ENCODE measurements at regions not wholly inside any gene's neighbourhood (a gene's known extent, or its start where the extent isn't known, plus 50 kb on each side); places are given as distances from the start of the nearest gene placed in this dataset.
"Not testable (repeated sequence)": the region's sequence is repeated elsewhere in the genome, so short reads cannot be mapped to it uniquely, and the experiment has no call there.

GRCh38 chr3:82382831-82383230 lies 621.4 kb upstream of the GBE1 start:
- DNase-seq, result no peak
- Mint-ChIP-seq H3K36me3 (peaks cover 0 to 3% (median 0%) of the 10 kb centered on the region in 3 donors), H3K27me3 (ENCODE audit: low read depth in 3 of 3) (no peaks in the 10 kb centered on the region), H3K4me3 (no peak overlapping the region), H3K4me1 (no peaks in the 10 kb centered on the region), H3K9me3 (peaks cover 4 to 38% (median 17%) of the 10 kb centered on the region in 6 donors), H3K27ac (no peak overlapping the region)

GRCh38 chr3:82378392-82378791 lies 616.9 kb upstream of the GBE1 start:
- Mint-ChIP-seq H3K4me3 (no peak overlapping the region), H3K27ac (no peak overlapping the region)

GRCh38 chr3:82376883-82377282 lies 615.4 kb upstream of the GBE1 start:
- H3K27ac Mint-ChIP-seq, result no peak overlapping the region
- no peak for DNase-seq
- peaks cover 0 to 3% (median 0%) of the 10 kb centered on the region in 3 donors for H3K27me3 Mint-ChIP-seq (ENCODE audit: low read depth in 3 of 3)
- H3K4me1 Mint-ChIP-seq, result no peaks in the 10 kb centered on the region
- H3K4me3 Mint-ChIP-seq, result no peak overlapping the region
- H3K9me3 Mint-ChIP-seq, result peaks cover 11 to 53% (median 40%) of the 10 kb centered on the region in 6 donors
- H3K36me3 Mint-ChIP-seq, result peaks cover 4 to 6% (median 4%) of the 10 kb centered on the region in 3 donors

More at GRCh38 chr3:82378392-82378791, 616.9 kb upstream of the GBE1 start:
- no peak for DNase-seq
- peaks cover 0 to 3% (median 0%) of the 10 kb centered on the region in 3 donors for H3K27me3 Mint-ChIP-seq (ENCODE audit: low read depth in 3 of 3)
- H3K9me3 Mint-ChIP-seq, result peaks cover 14 to 57% (median 39%) of the 10 kb centered on the region in 6 donors
- H3K36me3 Mint-ChIP-seq, result peaks cover 4 to 6% (median 4%) of the 10 kb centered on the region in 3 donors
- H3K4me1 Mint-ChIP-seq, result no peaks in the 10 kb centered on the region

- not testable (repeated sequence) for H3K4me3 Mint-ChIP-seq; H3K36me3 Mint-ChIP-seq; H3K27me3 Mint-ChIP-seq (ENCODE audit: low read depth in 3 of 3); DNase-seq; H3K27ac Mint-ChIP-seq; H3K4me1 Mint-ChIP-seq
- H3K9me3 Mint-ChIP-seq, result peaks cover 10 to 46% (median 35%) of the 10 kb centered on the region in 6 donors
Observed at GRCh38 chr3:82373833-82374232, 612.4 kb upstream of the GBE1 start.

GRCh38 chr3:82364827-82365226 lies 603.4 kb upstream of the GBE1 start:
- DNase-seq, result no peak
- Mint-ChIP-seq H3K4me1 (no peaks in the 10 kb centered on the region), H3K9me3 (peaks cover 1 to 34% (median 8%) of the 10 kb centered on the region in 6 donors), H3K27ac (no peak overlapping the region), H3K27me3 (ENCODE audit: low read depth in 3 of 3) (peaks cover 0 to 3% (median 0%) of the 10 kb centered on the region in 3 donors), H3K36me3 (no peaks in the 10 kb centered on the region), H3K4me3 (no peak overlapping the region)

- DNase-seq, result no peak
- peaks cover 0 to 3% (median 0%) of the 10 kb centered on the region in 3 donors for H3K27me3 Mint-ChIP-seq (ENCODE audit: low read depth in 3 of 3)
- H3K9me3 Mint-ChIP-seq, result peaks cover 6 to 38% (median 9%) of the 10 kb centered on the region in 6 donors
- H3K4me1 Mint-ChIP-seq, result no peaks in the 10 kb centered on the region
- H3K4me3 Mint-ChIP-seq, result no peak overlapping the region
- no peaks in the 10 kb centered on the region for H3K36me3 Mint-ChIP-seq
- H3K27ac Mint-ChIP-seq, result no peak overlapping the region
Observed at GRCh38 chr3:82363131-82363530, 601.7 kb upstream of the GBE1 start.

GRCh38 chr3:82355228-82355627 lies 593.8 kb upstream of the GBE1 start:
- H3K4me1 Mint-ChIP-seq, result no peaks in the 10 kb centered on the region

GRCh38 chr3:82354228-82354627 lies 592.8 kb upstream of the GBE1 start:
- no peak overlapping the region for H3K27ac Mint-ChIP-seq
- no peaks in the 10 kb centered on the region for H3K4me1 Mint-ChIP-seq
- no peak overlapping the region for H3K4me3 Mint-ChIP-seq
- DNase-seq, result no peak
- H3K27me3 Mint-ChIP-seq (ENCODE audit: low read depth in 3 of 3), result no peaks in the 10 kb centered on the region
- peaks cover 21 to 66% (median 36%) of the 10 kb centered on the region in 6 donors for H3K9me3 Mint-ChIP-seq
- no peaks in the 10 kb centered on the region for H3K36me3 Mint-ChIP-seq

More at GRCh38 chr3:82355228-82355627, 593.8 kb upstream of the GBE1 start:
- Mint-ChIP-seq H3K9me3 (peaks cover 26 to 63% (median 35%) of the 10 kb centered on the region in 6 donors), H3K4me3 (no peak overlapping the region), H3K36me3 (no peaks in the 10 kb centered on the region), H3K27me3 (ENCODE audit: low read depth in 3 of 3) (no peaks in the 10 kb centered on the region), H3K27ac (no peak overlapping the region)
- DNase-seq, result no peak

GRCh38 chr3:82353306-82354171 lies 592.1 kb upstream of the GBE1 start:
- H3K4me1 Mint-ChIP-seq, result no peaks in the 10 kb centered on the region
- DNase-seq, result no peak
- peaks cover 20 to 66% (median 36%) of the 10 kb centered on the region in 6 donors for H3K9me3 Mint-ChIP-seq
- H3K27me3 Mint-ChIP-seq (ENCODE audit: low read depth in 3 of 3), result no peaks in the 10 kb centered on the region
- no peak overlapping the region for H3K27ac Mint-ChIP-seq
- H3K36me3 Mint-ChIP-seq, result no peaks in the 10 kb centered on the region
- no peak overlapping the region for H3K4me3 Mint-ChIP-seq

- H3K27me3 Mint-ChIP-seq (ENCODE audit: low read depth in 3 of 3), result no peaks in the 10 kb centered on the region
- DNase-seq, result no peak
- no peak overlapping the region for H3K27ac Mint-ChIP-seq
- no peaks in the 10 kb centered on the region for H3K36me3 Mint-ChIP-seq
- H3K4me3 Mint-ChIP-seq, result no peak overlapping the region
- H3K9me3 Mint-ChIP-seq, result peaks cover 14 to 51% (median 39%) of the 10 kb centered on the region in 6 donors
- no peaks in the 10 kb centered on the region for H3K4me1 Mint-ChIP-seq
Observed at GRCh38 chr3:82347585-82347984, 586.1 kb upstream of the GBE1 start.

- Mint-ChIP-seq H3K4me1 (no peaks in the 10 kb centered on the region), H3K27me3 (ENCODE audit: low read depth in 3 of 3) (no peaks in the 10 kb centered on the region), H3K27ac (no peak overlapping the region), H3K36me3 (no peaks in the 10 kb centered on the region), H3K4me3 (no peak overlapping the region), H3K9me3 (peaks cover 0 to 39% (median 21%) of the 10 kb centered on the region in 6 donors)
- DNase-seq, result no peak
Observed at GRCh38 chr3:82342521-82342920, 581.1 kb upstream of the GBE1 start.

GRCh38 chr3:82329300-82329699 lies 567.9 kb upstream of the GBE1 start:
- Mint-ChIP-seq H3K27ac (no peak overlapping the region), H3K4me1 (no peaks in the 10 kb centered on the region), H3K9me3 (peaks cover under 1 to 20% (median 9%) of the 10 kb centered on the region in 6 donors), H3K36me3 (no peaks in the 10 kb centered on the region), H3K27me3 (ENCODE audit: low read depth in 3 of 3) (peaks cover 0 to 1% (median 0%) of the 10 kb centered on the region in 3 donors), H3K4me3 (no peak overlapping the region)
- DNase-seq, result no peak

- Mint-ChIP-seq H3K4me1 (no peaks in the 10 kb centered on the region), H3K27ac (no peak overlapping the region), H3K27me3 (ENCODE audit: low read depth in 3 of 3) (peaks cover 0 to 3% (median 0%) of the 10 kb centered on the region in 3 donors), H3K4me3 (no peak overlapping the region), H3K9me3 (peaks cover 11 to 49% (median 28%) of the 10 kb centered on the region in 6 donors), H3K36me3 (no peaks in the 10 kb centered on the region)
- DNase-seq, result no peak
Observed at GRCh38 chr3:82311901-82312300, 550.5 kb upstream of the GBE1 start.

- H3K27ac Mint-ChIP-seq, result no peak overlapping the region
- H3K4me3 Mint-ChIP-seq, result no peak overlapping the region
- H3K4me1 Mint-ChIP-seq, result no peaks in the 10 kb centered on the region
- H3K27me3 Mint-ChIP-seq (ENCODE audit: low read depth in 3 of 3), result peaks cover 0 to 3% (median 0%) of the 10 kb centered on the region in 3 donors
- H3K36me3 Mint-ChIP-seq, result no peaks in the 10 kb centered on the region
- H3K9me3 Mint-ChIP-seq, result peaks cover 8 to 48% (median 24%) of the 10 kb centered on the region in 6 donors
- DNase-seq, result no peak
Observed at GRCh38 chr3:82308755-82309154, 547.3 kb upstream of the GBE1 start.
